Choroid plexus epithelial cell (primary cell): ENCODE measurements at regions not wholly inside any gene's neighbourhood (a gene's known extent, or its start where the extent isn't known, plus 50 kb on each side); places are given as distances from the start of the nearest gene placed in this dataset.

ENCODE experiments used
- DNase-seq: peaks from one replicate; pipeline ENCODE4 v3.0.0-alpha.2; 2010; ENCODE audit warnings: low read depth
- H3K4me3 ChIP-seq: 2 replicates; pipeline ENCODE4 v1.5.1; 2011; ENCODE audit warnings: low read depth, mild to moderate bottlenecking, control low read depth, low read length, moderate library complexity
- CTCF ChIP-seq: conservative IDR thresholded peaks from 2 replicates; pipeline ENCODE4 v1.5.1; 2011; ENCODE audit warnings: low read depth, mild to moderate bottlenecking, control low read depth, inconsistent platforms, low read length, moderate library complexity

GRCh38 chrX:97863261-97863660 lies 979.6 kb downstream of the RPA4 start:
- TF ChIP-seq CTCF = no peak
- DNase-seq = no peak
- H3K4me3 ChIP-seq = no peak overlapping the region

DNA sequence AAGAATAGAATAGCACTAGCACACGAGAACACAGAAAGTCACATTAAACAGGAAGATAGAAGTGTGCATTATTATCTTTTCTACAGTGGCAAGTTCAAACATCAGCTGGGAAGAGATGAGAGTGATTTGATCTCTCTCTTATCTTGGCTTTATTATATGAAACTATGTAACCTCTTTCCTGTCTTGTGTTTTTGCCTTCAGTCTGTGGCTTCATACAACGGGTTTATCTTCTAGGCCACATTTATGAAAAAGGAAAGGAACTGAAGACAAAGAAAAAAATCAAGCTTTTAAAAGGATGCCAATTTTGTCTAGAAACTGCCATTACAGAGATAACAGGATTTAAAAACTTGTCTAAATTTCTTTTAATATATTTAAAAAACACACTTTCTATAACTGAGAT lies 983.6 kb downstream of the RPA4 start:
- no peak overlapping the region for H3K4me3 ChIP-seq
- no peak for TF ChIP-seq CTCF
- DNase-seq = no peak

DNA sequence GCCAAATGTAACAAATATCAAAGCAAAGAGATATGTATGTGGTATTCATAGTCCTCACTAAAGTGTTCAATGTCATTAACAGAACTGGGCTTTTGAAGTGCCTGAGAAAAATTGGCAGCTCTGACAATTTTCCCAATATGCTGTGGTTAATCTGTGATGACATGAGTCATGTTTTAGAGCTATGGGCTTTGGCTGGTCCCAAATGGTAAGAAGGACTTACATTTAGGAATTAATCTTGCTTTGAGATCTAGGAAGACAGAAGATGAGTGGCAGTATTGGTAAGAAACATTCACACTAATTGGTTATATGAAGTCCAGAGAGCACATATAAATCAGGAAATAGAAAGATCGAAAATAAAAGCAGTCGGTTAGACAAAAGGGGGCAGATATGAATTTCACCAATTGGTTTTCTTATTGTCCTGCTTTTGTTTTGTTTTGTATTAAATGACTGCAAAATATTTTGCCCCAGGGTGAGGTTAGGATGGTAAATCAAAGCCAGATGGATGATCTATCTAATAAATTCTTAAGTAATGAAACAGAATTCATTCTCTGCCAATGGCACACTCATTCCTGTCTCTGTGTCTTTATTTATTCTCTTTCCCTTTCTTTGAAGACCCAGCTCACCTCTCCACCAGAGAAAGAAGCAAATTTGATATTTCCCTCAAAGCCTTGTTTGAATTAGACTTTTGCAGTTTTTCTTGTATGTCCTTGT lies 993.1 kb downstream of the RPA4 start:
- no peak for DNase-seq
- TF ChIP-seq CTCF = no peak

GRCh38 chrX:97882306-97882705 lies 998.6 kb downstream of the RPA4 start:
- no peak for TF ChIP-seq CTCF
- no peak for DNase-seq
- no peak overlapping the region for H3K4me3 ChIP-seq

More for the DNA sequence above, 993.1 kb downstream of the RPA4 start:
- H3K4me3 ChIP-seq = no peak overlapping the region

DNA sequence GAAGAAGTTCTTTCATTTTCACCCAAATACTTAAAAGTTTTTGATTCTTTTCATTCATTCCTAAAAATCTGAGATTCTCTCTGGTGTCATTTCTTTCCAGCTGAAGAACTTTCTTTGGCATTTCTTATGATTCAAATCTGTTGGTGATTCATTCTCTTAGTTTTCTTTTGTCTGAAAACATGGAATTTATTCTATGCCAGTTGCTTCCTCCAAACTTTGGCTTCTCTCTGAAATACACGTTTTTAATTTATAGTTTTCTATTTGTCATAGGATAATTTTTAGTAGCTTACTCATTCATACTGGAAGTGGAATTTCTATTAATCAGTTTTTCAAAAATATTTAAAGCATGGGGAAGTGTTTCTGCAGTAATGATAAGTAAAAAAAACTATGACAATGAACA lies 1012.0 kb downstream of the RPA4 start:
- no peak overlapping the region for H3K4me3 ChIP-seq
- TF ChIP-seq CTCF = no peak
- DNase-seq = peak; percentile 1

DNA sequence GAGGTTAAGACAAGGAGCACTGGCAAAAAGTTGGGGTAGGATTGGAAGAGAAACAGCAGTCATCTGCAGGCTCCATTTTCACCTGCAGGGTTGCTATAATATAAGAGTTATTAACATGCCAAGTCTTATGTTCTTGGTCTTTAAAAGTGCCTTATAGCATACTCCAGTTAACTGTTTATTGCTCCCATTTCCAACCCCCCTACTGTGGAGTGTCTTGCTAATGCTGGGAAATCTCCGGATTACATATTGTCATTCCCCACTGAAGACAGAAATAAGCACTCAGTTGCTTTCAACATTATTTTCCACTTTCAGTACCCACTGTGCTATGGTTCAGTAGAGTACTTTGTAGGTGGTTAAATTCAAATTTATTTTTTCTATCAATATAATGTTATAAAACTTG lies 1014.3 kb downstream of the RPA4 start:
- H3K4me3 ChIP-seq = no peak overlapping the region
- no peak for DNase-seq
- no peak for TF ChIP-seq CTCF

GRCh38 chrX:97898798-97899197 lies 1015.1 kb downstream of the RPA4 start:
- H3K4me3 ChIP-seq = no peak overlapping the region
- DNase-seq = peak; percentile 7
- TF ChIP-seq CTCF = no peak
